ENCODE measurements at regions not wholly inside any gene's neighbourhood (a gene's known extent, or its start where the extent isn't known, plus 50 kb on each side); places are given as distances from the start of the nearest gene placed in this dataset.

DNA sequence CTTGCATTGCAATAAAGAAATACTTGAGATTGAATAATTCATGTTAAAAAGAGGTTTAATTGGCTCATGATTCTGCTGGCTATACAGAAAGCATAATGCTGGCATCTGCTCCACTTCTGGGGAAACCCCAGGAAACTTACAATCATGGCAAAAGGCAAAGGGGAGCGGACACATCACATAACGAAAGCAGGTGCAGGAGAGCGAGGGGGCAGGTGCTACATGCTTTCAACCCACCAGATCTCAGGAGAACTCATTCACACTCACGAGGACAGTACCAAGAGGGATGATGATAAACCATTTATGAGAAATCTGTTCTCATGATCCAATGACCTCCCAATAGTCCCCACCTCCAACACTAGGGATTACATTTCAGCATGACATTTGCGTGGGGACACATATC is 172.6 kb downstream of the RASSF9 start:
- no peaks in the 10 kb centered on the region for H3K36me3 ChIP-seq
- no peaks in the 10 kb centered on the region for H3K27me3 ChIP-seq
- TF ChIP-seq CTCF (IDR thresholded peaks at IDR 0.05) (no peak), POLR2A (IDR thresholded peaks at IDR 0.05) (no peak)
- H3K4me3 ChIP-seq = no peak overlapping the region
- DNase-seq = no peak
- H3K9me3 ChIP-seq = no peaks in the 10 kb centered on the region
- intact Hi-C loops (cut with DNase I; ENCODE audit: low total_unique reads) = no loop called here
- H3K4me1 ChIP-seq = no peaks in the 10 kb centered on the region
- no peak overlapping the region for H3K27ac ChIP-seq

- Histone ChIP-seq H3K4me1 (no peaks in the 10 kb centered on the region), H3K27ac (no peak overlapping the region), H3K4me3 (no peak overlapping the region), H3K9me3 (no peaks in the 10 kb centered on the region), H3K27me3 (no peaks in the 10 kb centered on the region), H3K36me3 (no peaks in the 10 kb centered on the region)
- DNase-seq = no peak
- TF ChIP-seq CTCF (IDR thresholded peaks at IDR 0.05) = no peak
- no peak for TF ChIP-seq POLR2A (IDR thresholded peaks at IDR 0.05)
- intact Hi-C loops (cut with DNase I; ENCODE audit: low total_unique reads) = no loop called here
These were observed 171.8 kb downstream of the RASSF9 start for GRCh38 chr12:85664429-85664828.

DNA sequence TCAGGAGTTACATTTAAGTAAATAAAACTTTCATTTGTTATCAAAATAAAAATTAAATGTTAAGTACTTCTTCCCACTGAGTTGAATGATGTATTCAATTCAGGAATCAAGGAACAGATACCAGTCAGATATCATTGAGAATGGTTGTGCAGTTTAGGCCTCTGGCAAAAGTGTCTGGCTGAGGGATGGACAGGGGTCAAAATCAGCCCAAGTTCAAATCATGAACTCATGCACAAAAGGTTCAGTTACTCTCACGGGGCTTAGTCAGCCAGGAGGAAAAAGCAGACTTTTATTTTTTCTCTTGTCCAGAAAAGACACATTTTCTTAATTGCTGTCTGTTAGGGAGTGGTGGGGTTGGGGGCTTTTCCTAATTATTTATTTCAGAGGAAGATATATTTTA is 166.3 kb downstream of the RASSF9 start:
- H3K9me3 ChIP-seq = no peaks in the 10 kb centered on the region
- intact Hi-C loops (cut with DNase I; ENCODE audit: low total_unique reads) = no loop called here
- DNase-seq = no peak
- H3K4me1 ChIP-seq = no peaks in the 10 kb centered on the region
- no peaks in the 10 kb centered on the region for H3K36me3 ChIP-seq
- H3K27ac ChIP-seq = no peak overlapping the region
- no peak overlapping the region for H3K4me3 ChIP-seq
- H3K27me3 ChIP-seq = no peaks in the 10 kb centered on the region
- TF ChIP-seq CTCF (IDR thresholded peaks at IDR 0.05) = no peak
- no peak for TF ChIP-seq POLR2A (IDR thresholded peaks at IDR 0.05)

GRCh38 chr12:85672436-85672835 is 163.8 kb downstream of the RASSF9 start:
- no peak for TF ChIP-seq CTCF (IDR thresholded peaks at IDR 0.05)
- TF ChIP-seq POLR2A (IDR thresholded peaks at IDR 0.05) = no peak
- intact Hi-C loops (cut with DNase I; ENCODE audit: low total_unique reads) = no loop called here

GRCh38 chr12:85673921-85674420 is 162.2 kb downstream of the RASSF9 start:
- intact Hi-C loops (cut with DNase I; ENCODE audit: low total_unique reads) = no loop called here
- no peaks in the 10 kb centered on the region for H3K9me3 ChIP-seq
- DNase-seq = no peak

More at GRCh38 chr12:85672436-85672835, 163.8 kb downstream of the RASSF9 start:
- Histone ChIP-seq H3K27ac (no peak overlapping the region), H3K27me3 (no peaks in the 10 kb centered on the region), H3K4me3 (no peak overlapping the region), H3K9me3 (no peaks in the 10 kb centered on the region), H3K36me3 (no peaks in the 10 kb centered on the region), H3K4me1 (no peaks in the 10 kb centered on the region)
- DNase-seq = no peak

More at GRCh38 chr12:85673921-85674420, 162.2 kb downstream of the RASSF9 start:
- no peaks in the 10 kb centered on the region for H3K36me3 ChIP-seq
- TF ChIP-seq CTCF (IDR thresholded peaks at IDR 0.05) (no peak), POLR2A (IDR thresholded peaks at IDR 0.05) (no peak)
- H3K27ac ChIP-seq = no peak overlapping the region
- no peak overlapping the region for H3K4me3 ChIP-seq
- H3K4me1 ChIP-seq = no peaks in the 10 kb centered on the region
- no peaks in the 10 kb centered on the region for H3K27me3 ChIP-seq
